Immature natural killer cell (primary cell): ENCODE measurements at regions not wholly inside any gene's neighbourhood (a gene's known extent, or its start where the extent isn't known, plus 50 kb on each side); places are given as distances from the start of the nearest gene placed in this dataset.

Source experiments
- DNase-seq, 3 donors: peaks; one replicate each; pipeline ENCODE4 v3.0.0; 2022; ENCODE audit warnings: mixed read lengths in 1 of 3
- H3K27ac Mint-ChIP-seq, 6 donors: one replicate each; pipeline ENCODE4 v1.8.0; 2020; ENCODE audit warnings: mixed read lengths in 6 of 6, mild to moderate bottlenecking in 5 of 6, inconsistent platforms in 4 of 6, moderate library complexity in 3 of 6
- H3K27me3 Mint-ChIP-seq, 3 donors: one replicate each; pipeline ENCODE4 v1.8.0; 2020 to 2021; ENCODE audit warnings: low read depth in 3 of 3, mild to moderate bottlenecking in 3 of 3, mixed read lengths in 3 of 3, moderate library complexity in 3 of 3, inconsistent platforms in 1 of 3
- H3K36me3 Mint-ChIP-seq, 3 donors: one replicate each; pipeline ENCODE4 v1.8.0; 2020; ENCODE audit warnings: mixed read lengths in 3 of 3, inconsistent platforms in 2 of 3, mild to moderate bottlenecking in 2 of 3
- H3K4me1 Mint-ChIP-seq, 2 donors: one replicate each; pipeline ENCODE4 v1.8.0; 2020; ENCODE audit warnings: inconsistent platforms in 2 of 2, mild to moderate bottlenecking in 2 of 2, mixed read lengths in 2 of 2, moderate library complexity in 1 of 2
- H3K4me3 Mint-ChIP-seq, 5 donors: one replicate each; pipeline ENCODE4 v1.8.0; 2020; ENCODE audit warnings: mild to moderate bottlenecking in 5 of 5, mixed read lengths in 5 of 5, inconsistent platforms in 3 of 5, moderate library complexity in 3 of 5
- H3K9me3 Mint-ChIP-seq, 6 donors: one replicate each; pipeline ENCODE4 v1.8.0; 2020; ENCODE audit warnings: mild to moderate bottlenecking in 6 of 6, mixed read lengths in 6 of 6, inconsistent platforms in 4 of 6, moderate library complexity in 3 of 6

GRCh38 chr6:140548366-140548765 is 1173.9 kb upstream of the CITED2 start:
- H3K27me3 Mint-ChIP-seq: no peaks in the 10 kb centered on the region
- peaks cover 0 to 9% (median 0%) of the 10 kb centered on the region in 6 donors for H3K9me3 Mint-ChIP-seq
- no peaks in the 10 kb centered on the region for H3K36me3 Mint-ChIP-seq
- no peak for DNase-seq
- no peaks in the 10 kb centered on the region for H3K4me1 Mint-ChIP-seq
- H3K27ac Mint-ChIP-seq: no peak overlapping the region
- no peak overlapping the region for H3K4me3 Mint-ChIP-seq

- Mint-ChIP-seq H3K27ac (no peak overlapping the region), H3K36me3 (no peaks in the 10 kb centered on the region), H3K4me1 (no peaks in the 10 kb centered on the region), H3K9me3 (peaks cover 0 to 9% (median 0%) of the 10 kb centered on the region in 6 donors), H3K27me3 (no peaks in the 10 kb centered on the region), H3K4me3 (no peak overlapping the region)
- no peak for DNase-seq
Measured at GRCh38 chr6:140546640-140547039, 1172.2 kb upstream of the CITED2 start.

- Mint-ChIP-seq H3K4me3 (no peak overlapping the region), H3K27me3 (no peaks in the 10 kb centered on the region), H3K9me3 (peaks cover 0 to 9% (median 0%) of the 10 kb centered on the region in 6 donors), H3K4me1 (no peaks in the 10 kb centered on the region), H3K36me3 (no peaks in the 10 kb centered on the region), H3K27ac (no peak overlapping the region)
- no peak for DNase-seq
Measured at GRCh38 chr6:140544431-140544830, 1170.0 kb upstream of the CITED2 start.

- Mint-ChIP-seq H3K4me3 (no peak overlapping the region), H3K36me3 (no peaks in the 10 kb centered on the region), H3K27ac (no peak overlapping the region), H3K27me3 (no peaks in the 10 kb centered on the region), H3K4me1 (no peaks in the 10 kb centered on the region), H3K9me3 (peaks cover 0 to 5% (median under 1%) of the 10 kb centered on the region in 6 donors)
- DNase-seq: no peak
Measured at GRCh38 chr6:140542863-140543262, 1168.4 kb upstream of the CITED2 start.

GRCh38 chr6:140541288-140541687 is 1166.8 kb upstream of the CITED2 start:
- Mint-ChIP-seq H3K27me3 (no peaks in the 10 kb centered on the region), H3K36me3 (no peaks in the 10 kb centered on the region), H3K4me3 (no peak overlapping the region), H3K4me1 (no peaks in the 10 kb centered on the region), H3K9me3 (peaks cover 0 to 5% (median under 1%) of the 10 kb centered on the region in 6 donors), H3K27ac (no peak overlapping the region)
- DNase-seq: no peak

- DNase-seq: no peak
- Mint-ChIP-seq H3K36me3 (no peaks in the 10 kb centered on the region), H3K9me3 (peaks cover 0 to 5% (median under 1%) of the 10 kb centered on the region in 6 donors), H3K27me3 (no peaks in the 10 kb centered on the region), H3K27ac (no peak overlapping the region), H3K4me3 (no peak overlapping the region), H3K4me1 (no peaks in the 10 kb centered on the region)
Measured at GRCh38 chr6:140540743-140541142, 1166.3 kb upstream of the CITED2 start.

- H3K9me3 Mint-ChIP-seq: peaks cover 0 to 7% (median 0%) of the 10 kb centered on the region in 6 donors
- no peaks in the 10 kb centered on the region for H3K36me3 Mint-ChIP-seq
- H3K4me1 Mint-ChIP-seq: no peaks in the 10 kb centered on the region
- H3K4me3 Mint-ChIP-seq: no peak overlapping the region
- no peak overlapping the region for H3K27ac Mint-ChIP-seq
- no peaks in the 10 kb centered on the region for H3K27me3 Mint-ChIP-seq
- no peak for DNase-seq
Measured at GRCh38 chr6:140538926-140539325, 1164.5 kb upstream of the CITED2 start.

- Mint-ChIP-seq H3K4me3 (no peak overlapping the region), H3K27me3 (no peaks in the 10 kb centered on the region), H3K9me3 (peaks cover 0 to 7% (median 0%) of the 10 kb centered on the region in 6 donors), H3K27ac (no peak overlapping the region), H3K4me1 (no peaks in the 10 kb centered on the region), H3K36me3 (no peaks in the 10 kb centered on the region)
- DNase-seq: no peak
Measured at GRCh38 chr6:140537834-140538705, 1163.6 kb upstream of the CITED2 start.

- no peak for DNase-seq
- no peaks in the 10 kb centered on the region for H3K27me3 Mint-ChIP-seq
- no peaks in the 10 kb centered on the region for H3K36me3 Mint-ChIP-seq
- H3K9me3 Mint-ChIP-seq: peaks cover 0 to 7% (median 0%) of the 10 kb centered on the region in 6 donors
- H3K27ac Mint-ChIP-seq: no peak overlapping the region
- no peak overlapping the region for H3K4me3 Mint-ChIP-seq
- H3K4me1 Mint-ChIP-seq: no peaks in the 10 kb centered on the region
Measured at GRCh38 chr6:140537211-140537610, 1162.8 kb upstream of the CITED2 start.

GRCh38 chr6:140535511-140535910 is 1161.1 kb upstream of the CITED2 start:
- Mint-ChIP-seq H3K9me3 (peaks cover 0 to 7% (median 0%) of the 10 kb centered on the region in 6 donors), H3K27ac (no peak overlapping the region), H3K4me3 (no peak overlapping the region), H3K4me1 (no peaks in the 10 kb centered on the region), H3K27me3 (no peaks in the 10 kb centered on the region), H3K36me3 (no peaks in the 10 kb centered on the region)
- DNase-seq: no peak

GRCh38 chr6:140533526-140533925 is 1159.1 kb upstream of the CITED2 start:
- no peak for DNase-seq
- Mint-ChIP-seq H3K4me3 (no peak overlapping the region), H3K9me3 (peaks cover 0 to 7% (median 0%) of the 10 kb centered on the region in 6 donors), H3K27me3 (no peaks in the 10 kb centered on the region), H3K27ac (no peak overlapping the region), H3K36me3 (no peaks in the 10 kb centered on the region), H3K4me1 (no peaks in the 10 kb centered on the region)

GRCh38 chr6:140504776-140505175 is 1130.3 kb upstream of the CITED2 start:
- H3K27me3 Mint-ChIP-seq: peaks cover 0 to 2% (median 0%) of the 10 kb centered on the region in 3 donors
- no peak overlapping the region for H3K4me3 Mint-ChIP-seq
- H3K4me1 Mint-ChIP-seq: no peaks in the 10 kb centered on the region
- no peak overlapping the region for H3K27ac Mint-ChIP-seq
- peaks cover 2 to 28% (median 5%) of the 10 kb centered on the region in 6 donors for H3K9me3 Mint-ChIP-seq
- H3K36me3 Mint-ChIP-seq: no peaks in the 10 kb centered on the region
- no peak for DNase-seq

GRCh38 chr6:140500849-140501248 is 1126.4 kb upstream of the CITED2 start:
- H3K27ac Mint-ChIP-seq: no peak overlapping the region
- peaks cover 0 to 2% (median 0%) of the 10 kb centered on the region in 3 donors for H3K27me3 Mint-ChIP-seq
- DNase-seq: no peak
- no peaks in the 10 kb centered on the region for H3K36me3 Mint-ChIP-seq
- H3K4me1 Mint-ChIP-seq: no peaks in the 10 kb centered on the region
- no peak overlapping the region for H3K4me3 Mint-ChIP-seq
- H3K9me3 Mint-ChIP-seq: peaks cover 0 to 11% (median 3%) of the 10 kb centered on the region in 6 donors

- Mint-ChIP-seq H3K27ac (no peak overlapping the region), H3K27me3 (peaks cover 0 to 2% (median under 1%) of the 10 kb centered on the region in 3 donors), H3K4me1 (no peaks in the 10 kb centered on the region), H3K9me3 (peaks cover 0 to 8% (median 5%) of the 10 kb centered on the region in 6 donors), H3K36me3 (peaks cover 0 to 3% (median 0%) of the 10 kb centered on the region in 3 donors), H3K4me3 (no peak overlapping the region)
- no peak for DNase-seq
Measured at GRCh38 chr6:140499607-140500006, 1125.2 kb upstream of the CITED2 start.
